Endothelial cell of umbilical vein (primary cell): ENCODE measurements at regions not wholly inside any gene's neighbourhood (a gene's known extent, or its start where the extent isn't known, plus 50 kb on each side); places are given as distances from the start of the nearest gene placed in this dataset.

Source experiments
- BruUV-seq: library from RNA; stranded (reverse); fragments of 400-500 nt; replicated peaks from 2 replicates; lab custom pipeline; 2021; lab: Mats Ljungman, UMichigan
- CTCF ChIA-PET: fragments of 300-600, 350-600 bp; sonication (Branson Sonifier 250); formaldehyde crosslinking; loops from one replicate; lab custom pipeline; 2021; ENCODE audit warnings: antibody characterized with exemption, inconsistent platforms; lab: Charles Lee
- POLR2A ChIA-PET: fragments of 300-600, 350-600 bp; sonication (Branson Sonifier 250); formaldehyde crosslinking; loops from one replicate; lab custom pipeline; 2021; ENCODE audit warnings: antibody characterized with exemption, inconsistent platforms; lab: Charles Lee
- DNase-seq: peaks from one replicate; pipeline ENCODE4 v3.0.0-alpha.2; 2011; ENCODE audit warnings: low read depth, low spot score
- FAIRE-seq: peaks from 2 replicates; lab custom pipeline; 2011; peaks lifted over from hg19 to GRCh38; lab: Jason Lieb, UNC
- H2AFZ ChIP-seq: 2 replicates; pipeline ENCODE4 v1.6.0; 2012; ENCODE audit warnings: low read depth, low read length, control low read depth, inconsistent platforms
- H3K27ac ChIP-seq: 2 replicates; pipeline ENCODE4 v1.5.1; 2011; ENCODE audit warnings: low read depth, mild to moderate bottlenecking, control low read depth, low read length, moderate library complexity; ENCODE audit not compliant: insufficient read depth
- H3K27me3 ChIP-seq, 2 experiments: 2 replicates each; pipeline versions ENCODE4 v1.6.0 to v1.6.1; 2011; ENCODE audit warnings: low read length in 2 of 2, mixed read lengths in 1 of 2; ENCODE audit not compliant: control insufficient read depth in 2 of 2, insufficient read depth in 2 of 2
- H3K36me3 ChIP-seq, 2 experiments: 2 replicates in 1 of 2; 3 replicates in 1 of 2; pipeline ENCODE4 v1.5.1; 2011; ENCODE audit warnings: low read length in 2 of 2, mild to moderate bottlenecking in 1 of 2, moderate library complexity in 1 of 2; ENCODE audit not compliant: control insufficient read depth in 2 of 2, insufficient read depth in 2 of 2; ENCODE audit errors: extremely low read depth in 1 of 2
- H3K4me1 ChIP-seq: 3 replicates; pipeline ENCODE4 v1.5.1; 2011; ENCODE audit warnings: mild to moderate bottlenecking, low read length; ENCODE audit not compliant: control insufficient read depth, insufficient read depth; ENCODE audit errors: extremely low read depth
- H3K4me2 ChIP-seq: 2 replicates; pipeline ENCODE4 v1.6.1; 2011; ENCODE audit warnings: low read length, control low read depth, mixed read lengths; ENCODE audit not compliant: insufficient read depth
- H3K4me3 ChIP-seq, 3 experiments: fragments of 200-600 bp in 1 of 3; sonication (generic), shearing (Covaris generic) in 1 of 3; replicated peaks in 1 of 3; 2 replicates each; pipeline ENCODE4 v1.5.1; 2011 to 2016; ENCODE audit warnings: control low read depth in 3 of 3, low read length in 3 of 3, mild to moderate bottlenecking in 2 of 3, inconsistent platforms in 1 of 3, low read depth in 1 of 3, moderate library complexity in 1 of 3; ENCODE audit not compliant: insufficient read depth in 1 of 3
- H3K79me2 ChIP-seq: 2 replicates; pipeline ENCODE4 v1.6.0; 2012; ENCODE audit warnings: low read length, inconsistent platforms; ENCODE audit not compliant: control insufficient read depth, insufficient read depth
- H3K9ac ChIP-seq: replicated peaks from 2 replicates; pipeline ENCODE3; 2011; ENCODE audit warnings: low read length, control low read depth; ENCODE audit not compliant: insufficient read depth; ENCODE audit errors: extremely low read depth
- H3K9me1 ChIP-seq: replicated peaks from 3 replicates; pipeline ENCODE4 v1.6.0; 2011; ENCODE audit warnings: mild to moderate bottlenecking, low read length; ENCODE audit not compliant: control insufficient read depth, insufficient read depth; ENCODE audit errors: extremely low read depth
- H3K9me3 ChIP-seq: replicated peaks from 2 replicates; pipeline ENCODE4 v1.5.1; 2012; ENCODE audit warnings: low read length, inconsistent platforms; ENCODE audit not compliant: control insufficient read depth, insufficient read depth
- H4K20me1 ChIP-seq: replicated peaks from 2 replicates; pipeline ENCODE3; 2011; ENCODE audit warnings: mild to moderate bottlenecking, low read length; ENCODE audit not compliant: control insufficient read depth, insufficient read depth; ENCODE audit errors: extremely low read depth
- CTCF ChIP-seq, 2 donors: IDR thresholded peaks; 1 replicate in 1 of 2; 2 replicates in 1 of 2; pipeline ENCODE4 v1.5.1; 2011; ENCODE audit warnings: low read length in 2 of 2, mild to moderate bottlenecking in 2 of 2, moderate library complexity in 2 of 2, control low read depth in 1 of 2, inconsistent platforms in 1 of 2, low read depth in 1 of 2; ENCODE audit not compliant: insufficient read depth in 1 of 2; ENCODE audit errors: extremely low read depth in 1 of 2
- EZH2 ChIP-seq: IDR thresholded peaks from 2 replicates; pipeline ENCODE4 v1.6.1; 2012; ENCODE audit warnings: borderline replicate concordance, low read depth, mild to moderate bottlenecking, moderate library complexity, low read length, inconsistent platforms; ENCODE audit not compliant: severe bottlenecking
- FOS ChIP-seq: IDR thresholded peaks from 2 replicates; pipeline ENCODE4 v1.6.1; 2011; ENCODE audit warnings: mild to moderate bottlenecking, low read length, moderate library complexity, borderline replicate concordance; ENCODE audit not compliant: insufficient read depth
- GATA2 ChIP-seq: IDR thresholded peaks from 2 replicates; pipeline ENCODE4 v1.7.0; 2011; ENCODE audit warnings: low read depth, mild to moderate bottlenecking, moderate library complexity, mixed read lengths, low read length; ENCODE audit not compliant: insufficient read length, insufficient read depth
- JUN ChIP-seq: IDR thresholded peaks from 2 replicates; pipeline ENCODE4 v1.6.1; 2011; ENCODE audit warnings: borderline replicate concordance, low read depth; ENCODE audit not compliant: insufficient read length, insufficient read depth
- MAX ChIP-seq: IDR thresholded peaks from 2 replicates; pipeline ENCODE4 v1.6.1; 2011; ENCODE audit not compliant: insufficient read depth, insufficient read length
- MYC ChIP-seq: IDR thresholded peaks from one replicate; pipeline ENCODE4 v1.6.1; 2011; ENCODE audit warnings: mild to moderate bottlenecking, low read depth, low read length
- POLR2A ChIP-seq: IDR thresholded peaks from 2 replicates; pipeline ENCODE4 v1.6.1; 2012; ENCODE audit warnings: low read depth, mild to moderate bottlenecking, control low read depth, low read length
- POLR2AphosphoS5 ChIP-seq: IDR thresholded peaks from 2 replicates; pipeline ENCODE4 v1.6.1; 2012; ENCODE audit warnings: low read depth, mild to moderate bottlenecking, control low read depth, low read length, moderate library complexity; ENCODE audit not compliant: insufficient read depth
- dilution Hi-C: fragments of 300-500 bp; cut with MboI; formaldehyde crosslinking; loops from one replicate; pipeline ENCODE4 v1.15.0; 2019; ENCODE audit warnings: low sequenced_read_pairs; ENCODE audit not compliant: extremely low pct_ligation_motif_present
- intact Hi-C: fragments of 100-400 bp; cut with micrococcal nuclease; formaldehyde crosslinking; loops from one replicate; pipeline ENCODE4 v1.10.0; 2022

GRCh38 chr3:110199588-110199943 lies 862.2 kb upstream of the DPPA4 start:
- Histone ChIP-seq H3K4me3 (no peak overlapping the region), H2AFZ (no peak overlapping the region), H3K27ac (no peak overlapping the region), H4K20me1 (no peaks in the 10 kb centered on the region), H3K4me1 (no peaks in the 10 kb centered on the region), H3K9ac (no peak overlapping the region), H3K4me2 (no peak overlapping the region), H3K27me3 (no peaks in the 10 kb centered on the region), H3K9me3 (peaks cover 3% of the 10 kb centered on the region), H3K36me3 (no peaks in the 10 kb centered on the region), H3K79me2 (no peaks in the 10 kb centered on the region), H3K9me1 (no peaks in the 10 kb centered on the region)
- ChIA-PET POLR2A (no interaction called here), CTCF (no interaction called here)
- dilution Hi-C loops (no loop called here), intact Hi-C loops (no loop called here)
- BruUV-seq, result no TSS peak
- FAIRE-seq (no peak), DNase-seq (no peak)
- TF ChIP-seq EZH2 (no peak), FOS (no peak), MYC (no peak), CTCF (IDR thresholded peaks at IDR 0.05; ENCODE audit: extremely low read depth in 1 of 2, insufficient read depth in 1 of 2, low read depth in 1 of 2, low read length in 2 of 2) (no peak)

GRCh38 chr3:110210086-110210660 lies 861.4 kb upstream of the NECTIN3 start:
- no peak overlapping the region for H3K9ac ChIP-seq
- H3K36me3 ChIP-seq, result no peaks in the 10 kb centered on the region
- intact Hi-C loops (no loop called here), dilution Hi-C loops (no loop called here)
- H2AFZ ChIP-seq, result no peak overlapping the region
- BruUV-seq, result no TSS peak
- FAIRE-seq, result no peak
- no peak overlapping the region for H3K4me2 ChIP-seq
- TF ChIP-seq FOS (no peak), MAX (no peak), POLR2A (no peak), GATA2 (no peak), POLR2AphosphoS5 (no peak), MYC (no peak), JUN (no peak), EZH2 (no peak), CTCF (IDR thresholded peaks at IDR 0.05; ENCODE audit: extremely low read depth in 1 of 2, insufficient read depth in 1 of 2, low read depth in 1 of 2, low read length in 2 of 2) (no peak)
- CTCF ChIA-PET, result no interaction called here
- H3K79me2 ChIP-seq, result no peaks in the 10 kb centered on the region
- no peaks in the 10 kb centered on the region for H3K27me3 ChIP-seq
- POLR2A ChIA-PET, result no interaction called here
- no peaks in the 10 kb centered on the region for H3K9me3 ChIP-seq
- DNase-seq, result no peak
- no peak overlapping the region for H3K4me3 ChIP-seq
- no peaks in the 10 kb centered on the region for H4K20me1 ChIP-seq
- H3K9me1 ChIP-seq, result no peaks in the 10 kb centered on the region
- no peaks in the 10 kb centered on the region for H3K4me1 ChIP-seq
- H3K27ac ChIP-seq, result no peak overlapping the region
